ENCODE measurements at regions not wholly inside any gene's neighbourhood (a gene's known extent, or its start where the extent isn't known, plus 50 kb on each side); places are given as distances from the start of the nearest gene placed in this dataset.

DNA sequence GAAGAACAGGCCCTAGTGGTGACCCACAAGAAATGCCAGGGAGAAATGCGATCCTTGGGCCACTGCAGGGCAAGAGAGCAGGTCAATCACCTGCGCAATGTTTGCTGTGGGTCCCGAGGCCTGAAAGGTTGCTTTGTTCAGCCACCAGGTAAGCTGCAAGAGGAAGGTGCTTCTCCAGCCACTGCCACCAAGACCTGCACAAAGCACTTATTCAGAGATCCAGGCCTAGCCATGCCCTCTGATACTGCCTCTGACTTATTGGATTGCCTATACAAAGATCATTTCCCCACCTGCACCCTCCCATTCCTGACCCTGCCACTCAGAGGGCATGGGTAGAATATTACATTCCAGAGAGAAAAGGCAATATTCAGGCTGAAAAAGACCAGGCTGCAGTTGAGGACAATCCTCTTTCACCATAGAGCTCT is 349.4 kb upstream of the NFIA start:
- Histone ChIP-seq H3K36me3 (ENCODE audit: insufficient read depth, low read length) (no peaks in the 10 kb centered on the region), H3K4me3 (no peak overlapping the region), H3K9me3 (ENCODE audit: low read depth, low read length) (no peaks in the 10 kb centered on the region), H3K27ac (no peak overlapping the region), H3K9ac (ENCODE audit: insufficient read length) (no peak overlapping the region)
- TF ChIP-seq POLR2AphosphoS5 (IDR thresholded peaks at IDR 0.05; ENCODE audit: borderline replicate concordance, low read depth, low read length): no peak
- no peak for TF ChIP-seq FOXP2 (optimal IDR thresholded peaks at IDR 0.05; ENCODE audit: control extremely low read depth, extremely low read length, insufficient read depth)
- TF ChIP-seq EZH2 (IDR thresholded peaks at IDR 0.05): no peak
- no peak for DNase-seq (ENCODE audit: low read depth, low spot score)

DNA sequence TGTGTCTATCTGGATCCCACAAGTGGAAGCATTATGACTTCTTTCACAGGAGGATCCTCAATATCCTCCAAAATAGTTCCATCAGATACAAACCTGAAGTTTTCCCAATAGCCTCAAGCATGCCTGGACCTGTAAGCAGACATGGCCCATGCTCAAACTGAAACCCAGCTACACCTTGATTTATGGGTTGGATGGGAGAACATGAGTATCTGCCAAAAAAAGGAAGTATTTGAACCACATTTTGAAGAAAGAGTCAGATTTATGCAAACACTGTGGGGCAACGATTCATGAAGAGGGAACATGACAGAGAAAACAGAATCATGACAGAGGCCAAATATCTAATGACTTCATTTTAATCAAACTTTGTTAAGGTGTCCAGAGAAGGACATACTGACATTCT is 351.0 kb upstream of the NFIA start:
- no peaks in the 10 kb centered on the region for H3K9me3 ChIP-seq (ENCODE audit: low read depth, low read length)
- H3K4me3 ChIP-seq: no peak overlapping the region
- TF ChIP-seq FOXP2 (optimal IDR thresholded peaks at IDR 0.05; ENCODE audit: control extremely low read depth, extremely low read length, insufficient read depth) (no peak), EZH2 (IDR thresholded peaks at IDR 0.05) (no peak)
- H3K36me3 ChIP-seq (ENCODE audit: insufficient read depth, low read length): no peaks in the 10 kb centered on the region
- no peak overlapping the region for H3K27ac ChIP-seq
- no peak for DNase-seq (ENCODE audit: low read depth, low spot score)
- H3K9ac ChIP-seq (ENCODE audit: insufficient read length): no peak overlapping the region

DNA sequence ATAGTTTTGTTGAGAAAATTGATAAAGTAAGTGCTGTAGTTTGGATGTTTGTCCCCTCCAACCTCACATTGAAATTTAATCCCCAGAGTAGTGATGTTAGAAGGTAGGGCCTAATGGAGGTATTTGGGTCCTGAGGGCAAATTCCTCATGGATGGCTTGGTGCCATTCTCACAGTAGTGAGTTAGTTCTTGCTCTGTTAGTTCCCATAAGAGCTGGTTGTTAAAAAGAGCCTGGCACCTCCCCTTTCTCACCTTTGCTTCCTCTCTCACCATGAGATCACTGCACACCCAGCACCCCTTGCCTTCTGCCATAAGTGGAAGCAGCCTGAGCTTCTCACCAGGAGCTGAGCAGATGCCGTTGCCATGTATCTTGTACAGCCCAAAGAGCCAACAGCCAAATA is 354.8 kb upstream of the NFIA start:
- H3K9ac ChIP-seq (ENCODE audit: insufficient read length): no peak overlapping the region
- H3K4me3 ChIP-seq: no peak overlapping the region
- no peak overlapping the region for H3K27ac ChIP-seq
- no peaks in the 10 kb centered on the region for H3K36me3 ChIP-seq (ENCODE audit: insufficient read depth, low read length)
- no peaks in the 10 kb centered on the region for H3K9me3 ChIP-seq (ENCODE audit: low read depth, low read length)
- TF ChIP-seq FOXP2 (optimal IDR thresholded peaks at IDR 0.05; ENCODE audit: control extremely low read depth, extremely low read length, insufficient read depth) (no peak), POLR2AphosphoS5 (IDR thresholded peaks at IDR 0.05; ENCODE audit: borderline replicate concordance, low read depth, low read length) (no peak), EZH2 (IDR thresholded peaks at IDR 0.05) (no peak)
- no peak for DNase-seq (ENCODE audit: low read depth, low spot score)

DNA sequence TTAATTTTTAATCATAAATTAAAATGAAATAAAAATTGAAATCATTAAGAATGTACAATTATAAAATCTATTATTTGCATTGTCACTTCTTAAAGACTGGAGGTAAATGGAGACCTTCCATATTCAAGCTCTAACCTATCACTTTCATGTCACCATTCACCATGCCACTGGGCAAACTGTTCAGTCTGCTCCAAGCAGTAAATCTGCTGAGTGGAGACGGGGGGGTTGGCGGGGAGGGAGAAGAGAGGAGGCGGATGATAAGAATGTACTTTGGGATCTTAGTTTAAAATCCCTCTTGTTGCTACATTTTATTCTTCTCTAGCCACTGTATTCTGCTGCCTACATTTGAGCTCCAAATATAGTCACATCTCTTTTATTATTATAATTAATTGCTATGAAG is 365.9 kb upstream of the NFIA start:
- no peak for DNase-seq (ENCODE audit: low read depth, low spot score)
- H3K9ac ChIP-seq (ENCODE audit: insufficient read length): no peak overlapping the region
- no peak overlapping the region for H3K4me3 ChIP-seq
- H3K27ac ChIP-seq: no peak overlapping the region
- TF ChIP-seq POLR2AphosphoS5 (IDR thresholded peaks at IDR 0.05; ENCODE audit: borderline replicate concordance, low read depth, low read length): no peak
- no peak for TF ChIP-seq EZH2 (IDR thresholded peaks at IDR 0.05)
- TF ChIP-seq FOXP2 (optimal IDR thresholded peaks at IDR 0.05; ENCODE audit: control extremely low read depth, extremely low read length, insufficient read depth): no peak
- H3K9me3 ChIP-seq (ENCODE audit: low read depth, low read length): no peaks in the 10 kb centered on the region
- H3K36me3 ChIP-seq (ENCODE audit: insufficient read depth, low read length): no peaks in the 10 kb centered on the region

DNA sequence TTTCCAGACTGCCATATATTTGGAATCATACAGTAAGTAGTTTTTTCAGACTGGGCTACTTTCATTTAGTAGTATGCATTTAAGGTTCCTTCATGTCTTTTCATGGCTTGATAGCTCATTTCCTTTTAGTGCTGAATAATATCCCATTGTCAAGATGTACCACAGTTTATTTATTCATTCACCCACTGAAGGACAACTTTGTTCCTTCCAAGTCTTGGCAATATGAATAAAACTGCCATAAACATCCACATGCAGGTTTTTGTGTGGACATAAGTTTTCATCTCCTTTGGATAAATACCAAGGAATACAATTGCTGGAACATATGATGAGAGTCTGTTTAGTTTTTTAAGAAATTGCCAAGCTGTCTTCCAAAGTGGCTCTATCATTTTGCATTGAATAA is 366.4 kb upstream of the NFIA start:
- H3K27ac ChIP-seq: no peak overlapping the region
- TF ChIP-seq FOXP2 (optimal IDR thresholded peaks at IDR 0.05; ENCODE audit: control extremely low read depth, extremely low read length, insufficient read depth): no peak
- no peak for TF ChIP-seq POLR2AphosphoS5 (IDR thresholded peaks at IDR 0.05; ENCODE audit: borderline replicate concordance, low read depth, low read length)
- no peak for TF ChIP-seq EZH2 (IDR thresholded peaks at IDR 0.05)
- H3K36me3 ChIP-seq (ENCODE audit: insufficient read depth, low read length): no peaks in the 10 kb centered on the region
- H3K9me3 ChIP-seq (ENCODE audit: low read depth, low read length): no peaks in the 10 kb centered on the region
- no peak overlapping the region for H3K9ac ChIP-seq (ENCODE audit: insufficient read length)
- DNase-seq (ENCODE audit: low read depth, low spot score): no peak
- H3K4me3 ChIP-seq: no peak overlapping the region

DNA sequence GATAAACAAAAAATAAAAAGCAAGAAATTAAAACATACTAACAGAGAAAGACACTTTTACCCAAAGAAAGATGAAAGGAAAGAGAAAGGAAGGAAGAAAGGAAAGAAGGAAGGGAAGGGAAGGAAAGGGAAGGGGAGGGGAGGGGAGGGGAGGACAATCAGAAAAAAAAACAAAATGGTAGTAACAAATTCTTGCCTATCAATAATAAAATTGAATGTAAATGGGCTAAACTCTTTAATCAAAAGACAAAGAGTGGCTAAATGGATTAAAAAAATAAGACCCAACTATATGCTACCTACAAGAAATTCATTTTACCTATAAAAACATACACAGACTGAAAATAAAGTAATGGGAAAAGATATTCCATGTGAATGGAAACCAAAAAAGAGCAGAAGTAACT is 372.9 kb upstream of the NFIA start:
- H3K9me3 ChIP-seq (ENCODE audit: low read depth, low read length): no peaks in the 10 kb centered on the region
- TF ChIP-seq FOXP2 (optimal IDR thresholded peaks at IDR 0.05; ENCODE audit: control extremely low read depth, extremely low read length, insufficient read depth) (no peak), EZH2 (IDR thresholded peaks at IDR 0.05) (no peak), POLR2AphosphoS5 (IDR thresholded peaks at IDR 0.05; ENCODE audit: borderline replicate concordance, low read depth, low read length) (no peak)

DNA sequence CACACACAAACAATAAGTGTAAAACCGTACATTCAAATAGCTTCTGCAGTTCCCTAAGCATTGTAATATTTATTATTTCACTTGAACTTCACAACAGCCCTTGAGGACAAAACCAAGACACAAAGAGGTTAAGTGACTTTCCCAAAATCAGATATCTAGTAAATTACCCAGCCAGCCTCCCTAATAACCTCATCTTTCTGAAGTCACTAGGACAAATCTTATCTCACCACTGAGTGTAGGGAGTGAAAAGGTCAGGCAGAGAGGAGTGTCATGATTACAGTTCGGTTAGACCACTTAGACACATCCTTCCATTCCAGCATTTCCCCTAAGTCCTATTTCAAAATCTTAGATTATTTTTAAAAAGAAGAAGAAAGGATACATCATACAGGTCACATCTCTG is 377.3 kb upstream of the NFIA start:
- Histone ChIP-seq H3K36me3 (ENCODE audit: insufficient read depth, low read length) (no peaks in the 10 kb centered on the region), H3K9ac (ENCODE audit: insufficient read length) (no peak overlapping the region), H3K4me3 (no peak overlapping the region), H3K9me3 (ENCODE audit: low read depth, low read length) (no peaks in the 10 kb centered on the region), H3K27ac (no peak overlapping the region)
- no peak for DNase-seq (ENCODE audit: low read depth, low spot score)
- TF ChIP-seq FOXP2 (optimal IDR thresholded peaks at IDR 0.05; ENCODE audit: control extremely low read depth, extremely low read length, insufficient read depth) (no peak), EZH2 (IDR thresholded peaks at IDR 0.05) (no peak), POLR2AphosphoS5 (IDR thresholded peaks at IDR 0.05; ENCODE audit: borderline replicate concordance, low read depth, low read length) (no peak)

More for the DNA sequence above, 372.9 kb upstream of the NFIA start:
- H3K4me3 ChIP-seq: no peak overlapping the region
- no peak overlapping the region for H3K9ac ChIP-seq (ENCODE audit: insufficient read length)
- no peak for DNase-seq (ENCODE audit: low read depth, low spot score)
- no peak overlapping the region for H3K27ac ChIP-seq
- no peaks in the 10 kb centered on the region for H3K36me3 ChIP-seq (ENCODE audit: insufficient read depth, low read length)

DNA sequence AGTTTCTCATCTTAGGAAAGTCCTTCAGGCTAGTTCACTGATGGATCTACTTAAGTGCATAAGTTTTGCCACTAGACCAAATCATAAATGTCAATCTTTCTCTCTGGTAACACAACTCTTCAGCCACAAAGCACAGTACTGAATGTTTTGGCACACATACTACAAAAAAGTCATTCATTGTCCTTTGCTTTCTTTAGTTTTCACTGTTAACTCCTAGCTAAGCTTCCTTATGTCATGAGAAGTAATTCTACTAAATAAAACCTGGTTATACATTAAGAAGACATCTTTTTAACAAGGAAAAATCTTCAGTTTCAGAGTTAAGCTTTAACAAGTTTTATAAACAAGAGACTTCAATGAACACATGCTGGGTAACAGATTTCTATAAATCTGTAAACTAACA is 379.2 kb upstream of the NFIA start:
- no peak for DNase-seq (ENCODE audit: low read depth, low spot score)
- Histone ChIP-seq H3K9me3 (ENCODE audit: low read depth, low read length) (no peaks in the 10 kb centered on the region), H3K36me3 (ENCODE audit: insufficient read depth, low read length) (no peaks in the 10 kb centered on the region), H3K27ac (no peak overlapping the region), H3K4me3 (no peak overlapping the region), H3K9ac (ENCODE audit: insufficient read length) (no peak overlapping the region)
- TF ChIP-seq FOXP2 (optimal IDR thresholded peaks at IDR 0.05; ENCODE audit: control extremely low read depth, extremely low read length, insufficient read depth): no peak
- no peak for TF ChIP-seq POLR2AphosphoS5 (IDR thresholded peaks at IDR 0.05; ENCODE audit: borderline replicate concordance, low read depth, low read length)
- no peak for TF ChIP-seq EZH2 (IDR thresholded peaks at IDR 0.05)

DNA sequence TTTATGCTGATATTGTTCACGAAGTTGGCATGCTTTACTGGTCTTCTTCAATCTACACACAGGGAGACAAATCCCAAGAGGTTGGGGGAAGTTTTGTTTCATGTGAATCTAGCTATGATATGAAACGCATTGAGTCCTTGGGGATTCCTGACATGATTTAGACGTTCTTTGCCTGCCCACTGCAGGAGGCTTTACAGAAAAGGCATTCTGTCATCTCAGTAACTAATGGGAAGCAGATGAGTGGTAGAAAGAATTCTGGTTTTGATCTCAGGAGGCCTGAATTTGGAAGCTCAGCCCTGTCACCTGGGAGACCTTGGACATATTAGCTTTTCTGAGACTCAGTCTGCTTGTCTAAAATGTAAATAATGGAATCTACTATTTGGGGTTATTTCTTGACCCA is 383.0 kb upstream of the NFIA start:
- H3K9me3 ChIP-seq (ENCODE audit: low read depth, low read length): no peaks in the 10 kb centered on the region
- no peaks in the 10 kb centered on the region for H3K36me3 ChIP-seq (ENCODE audit: insufficient read depth, low read length)
- no peak overlapping the region for H3K27ac ChIP-seq
- TF ChIP-seq FOXP2 (optimal IDR thresholded peaks at IDR 0.05; ENCODE audit: control extremely low read depth, extremely low read length, insufficient read depth) (no peak), POLR2AphosphoS5 (IDR thresholded peaks at IDR 0.05; ENCODE audit: borderline replicate concordance, low read depth, low read length) (no peak), EZH2 (IDR thresholded peaks at IDR 0.05) (no peak)
- H3K4me3 ChIP-seq: no peak overlapping the region
- H3K9ac ChIP-seq (ENCODE audit: insufficient read length): no peak overlapping the region
- DNase-seq (ENCODE audit: low read depth, low spot score): no peak

Data from SK-N-MC (cell line).